GM19467 (cell line): ENCODE measurements at regions not wholly inside any gene's neighbourhood (a gene's known extent, or its start where the extent isn't known, plus 50 kb on each side); places are given as distances from the start of the nearest gene placed in this dataset.
"Not testable (repeated sequence)": the region's sequence is repeated elsewhere in the genome, so short reads cannot be mapped to it uniquely, and the experiment has no call there.

ENCODE experiments used
- ATAC-seq: cut with Tn5 transposase; IDR thresholded peaks from one replicate; pipeline ENCODE4 v1.9.1; 2021; ENCODE audit warnings: mild to moderate bottlenecking, moderate library complexity; ENCODE audit not compliant: unreplicated experiment

DNA sequence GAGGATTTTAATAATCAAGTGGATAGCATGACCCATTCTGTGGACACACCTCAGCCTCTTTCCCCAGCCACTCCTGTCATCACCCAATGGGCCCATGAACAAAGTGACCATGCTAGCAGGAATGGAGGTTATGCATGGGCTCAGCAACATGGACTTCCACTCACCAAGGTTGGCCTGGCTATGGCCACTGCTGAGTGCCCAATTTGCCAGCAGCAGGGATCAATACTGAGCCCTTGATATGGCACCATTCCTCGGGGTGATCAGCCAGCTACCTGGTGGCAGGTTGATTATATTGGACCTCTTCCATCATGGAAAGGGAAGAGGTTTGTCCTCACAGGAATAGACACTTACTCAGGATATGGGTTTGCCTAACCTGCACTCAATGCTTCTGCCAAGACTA lies 173.9 kb upstream of the C1orf87 start:
- not testable (repeated sequence) for ATAC-seq

DNA sequence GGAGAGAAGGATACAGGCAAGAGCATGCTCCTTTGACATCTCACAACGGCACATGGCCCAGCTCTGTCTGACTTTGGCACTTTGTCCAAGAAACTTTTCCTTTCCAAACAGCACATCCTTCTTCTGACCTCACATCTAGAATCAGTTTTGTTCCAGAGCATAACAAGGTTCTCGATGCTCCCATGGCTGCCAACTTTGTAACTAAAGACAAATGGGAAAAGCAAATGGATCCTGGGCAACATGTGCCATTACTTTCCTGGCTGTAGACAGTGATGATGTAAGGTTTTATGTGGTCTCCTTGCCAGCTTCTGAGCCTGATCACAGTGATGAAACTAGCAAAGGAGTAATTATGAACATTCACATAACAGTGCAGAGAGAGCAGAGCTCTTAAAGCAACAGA lies 171.8 kb upstream of the C1orf87 start:
- ATAC-seq, result no peak

DNA sequence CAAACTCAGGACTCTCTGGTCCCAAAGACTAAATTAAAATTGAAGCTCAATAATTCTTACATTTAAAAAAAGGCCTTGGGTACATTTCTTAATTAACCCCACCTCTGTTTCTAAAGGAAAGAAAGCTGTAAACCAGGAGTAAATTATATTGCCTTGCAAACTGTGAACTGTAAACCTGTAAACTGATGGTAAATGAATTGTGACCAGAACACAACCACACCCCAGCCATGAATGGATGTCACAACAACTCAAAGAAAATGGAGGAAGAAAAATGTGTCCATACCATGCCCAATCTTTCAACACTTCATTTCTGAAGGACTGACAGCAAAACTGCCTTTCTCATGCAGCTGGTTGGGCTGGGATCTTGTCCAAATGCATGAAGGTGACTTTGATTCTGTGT lies 171.3 kb upstream of the C1orf87 start:
- ATAC-seq, result no peak

DNA sequence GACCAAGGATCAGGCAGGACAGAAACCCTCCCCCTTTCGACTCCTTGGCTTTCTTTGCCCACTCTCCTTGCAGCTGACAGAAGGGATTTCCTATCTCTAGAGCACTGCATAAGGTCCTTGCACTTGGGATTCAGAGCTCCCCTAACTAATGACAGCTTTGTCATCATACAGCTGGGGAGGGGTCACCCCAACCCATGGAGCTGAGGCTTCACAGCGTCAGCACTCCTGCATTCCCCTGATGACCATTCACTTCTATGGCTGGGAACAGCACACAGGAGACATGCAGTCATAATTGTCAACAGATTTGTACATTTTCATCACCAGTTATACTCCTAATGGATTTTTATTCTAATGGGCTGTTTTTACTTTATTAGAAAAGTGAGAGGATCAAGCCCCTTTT lies 161.7 kb upstream of the C1orf87 start:
- no peak for ATAC-seq

DNA sequence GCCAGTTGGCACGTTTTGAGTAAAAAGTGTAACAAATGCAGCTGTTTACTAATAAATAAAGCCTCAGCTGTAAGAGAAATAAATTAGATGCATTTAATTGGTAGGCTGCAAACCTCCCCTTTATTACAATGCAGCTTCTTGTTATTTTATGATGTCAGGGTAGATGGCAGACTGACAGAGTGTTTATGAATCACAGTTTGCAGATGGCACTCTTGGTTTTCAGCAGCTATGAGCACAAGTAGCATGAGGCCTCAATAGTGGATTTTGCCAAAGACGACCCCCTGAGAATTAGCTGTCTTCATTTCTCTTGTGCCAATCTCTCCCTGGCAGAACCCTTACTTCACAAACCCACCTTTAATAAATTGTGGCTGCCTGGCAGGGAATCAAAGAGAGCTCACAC lies 161.2 kb upstream of the C1orf87 start:
- no peak for ATAC-seq

DNA sequence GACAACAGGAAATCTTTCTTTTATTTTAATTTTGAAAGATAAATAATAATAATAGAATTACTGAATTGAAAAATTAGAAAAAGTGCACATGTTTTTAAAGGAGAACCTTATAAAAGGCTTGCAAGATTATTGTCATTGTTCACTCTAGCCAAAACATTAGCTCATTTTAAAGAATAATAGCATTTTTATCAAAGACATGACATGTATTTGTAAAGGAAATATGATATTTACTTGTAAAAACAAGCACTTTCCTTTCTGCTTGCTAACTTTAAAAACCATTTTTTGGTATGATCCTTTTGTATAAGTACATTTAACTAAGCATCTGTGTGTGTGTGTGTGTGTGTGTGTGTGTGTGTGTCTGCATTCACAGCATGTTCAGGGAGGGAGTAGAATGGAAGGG lies 156.3 kb upstream of the C1orf87 start:
- no peak for ATAC-seq

DNA sequence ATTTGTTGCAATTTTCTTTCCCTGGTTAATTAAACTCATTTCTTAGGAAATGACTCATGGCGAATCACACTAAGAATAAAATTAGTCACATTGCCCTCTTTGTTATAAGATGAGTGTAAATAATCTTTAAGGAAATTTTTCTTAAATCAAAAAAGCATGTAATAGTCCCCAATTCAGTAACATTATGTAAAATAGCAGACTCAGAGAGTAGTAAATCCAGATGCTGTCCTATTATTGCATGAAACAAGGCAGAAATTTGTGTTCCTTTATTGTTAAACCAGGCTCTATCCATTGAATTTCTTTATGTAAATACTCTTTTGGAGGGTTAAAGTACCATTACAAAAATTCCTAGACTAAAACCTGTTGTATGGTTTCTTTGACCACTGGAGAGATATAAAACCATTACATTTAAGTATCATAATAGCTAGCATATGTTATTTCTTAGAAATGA lies 154.5 kb upstream of the C1orf87 start:
- no peak for ATAC-seq

DNA sequence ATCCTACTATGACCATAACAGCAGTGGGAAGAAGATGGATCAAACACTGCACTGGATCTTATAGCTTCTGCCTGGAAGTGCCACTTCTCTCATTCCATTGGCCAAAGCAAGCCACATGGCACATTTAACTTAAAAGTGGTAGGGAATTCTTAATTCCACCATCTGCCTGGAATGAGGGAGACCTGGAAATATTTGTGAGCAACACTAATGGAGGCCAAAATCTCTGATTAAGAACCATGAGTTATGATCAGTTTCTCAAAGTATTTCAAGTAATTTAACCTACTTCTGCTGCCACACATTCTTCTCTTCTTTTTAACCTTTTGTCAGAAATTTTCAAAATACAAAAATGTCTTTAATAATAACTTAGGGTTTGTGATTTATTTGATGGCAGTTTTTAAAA lies 154.0 kb upstream of the C1orf87 start:
- ATAC-seq, result no peak

DNA sequence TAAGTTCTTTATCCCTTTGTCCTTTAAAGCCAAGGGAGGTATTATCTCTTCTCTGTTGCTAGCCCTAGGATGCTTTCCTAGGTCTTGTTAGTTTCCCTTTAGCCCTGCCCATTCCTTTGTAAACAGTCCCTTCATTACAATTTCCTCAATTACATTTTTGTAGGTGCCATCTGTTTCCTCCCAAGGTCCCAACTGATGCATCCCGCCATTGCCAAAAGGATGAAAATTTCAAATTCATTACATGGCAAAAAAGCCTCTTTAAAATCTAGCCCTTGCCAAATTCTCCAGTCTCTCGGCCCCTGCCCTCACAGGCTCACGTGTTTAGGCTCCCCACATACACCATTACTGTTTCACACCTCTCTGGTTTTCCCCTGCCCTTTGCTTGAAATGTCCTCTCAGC lies 151.9 kb upstream of the C1orf87 start:
- ATAC-seq, result no peak

DNA sequence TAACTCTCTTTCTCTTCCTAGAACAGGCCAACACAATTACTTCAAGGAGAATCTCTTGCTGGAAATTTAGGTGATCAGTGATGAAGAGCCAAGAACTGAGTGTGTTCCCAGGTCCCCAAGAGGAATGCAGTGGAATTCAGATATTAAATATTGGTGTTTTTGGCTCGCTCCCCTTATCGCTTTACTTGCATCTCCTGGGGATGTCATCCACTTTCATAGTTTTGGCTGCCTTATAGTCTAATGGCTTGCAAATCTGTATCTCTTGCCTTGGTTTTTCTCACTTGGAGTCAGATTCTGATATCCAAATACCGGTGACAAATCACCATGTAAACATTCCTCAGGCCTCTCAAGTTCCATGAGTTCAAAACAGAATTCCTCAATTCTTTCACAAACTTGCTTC lies 151.0 kb upstream of the C1orf87 start:
- ATAC-seq, result no peak

DNA sequence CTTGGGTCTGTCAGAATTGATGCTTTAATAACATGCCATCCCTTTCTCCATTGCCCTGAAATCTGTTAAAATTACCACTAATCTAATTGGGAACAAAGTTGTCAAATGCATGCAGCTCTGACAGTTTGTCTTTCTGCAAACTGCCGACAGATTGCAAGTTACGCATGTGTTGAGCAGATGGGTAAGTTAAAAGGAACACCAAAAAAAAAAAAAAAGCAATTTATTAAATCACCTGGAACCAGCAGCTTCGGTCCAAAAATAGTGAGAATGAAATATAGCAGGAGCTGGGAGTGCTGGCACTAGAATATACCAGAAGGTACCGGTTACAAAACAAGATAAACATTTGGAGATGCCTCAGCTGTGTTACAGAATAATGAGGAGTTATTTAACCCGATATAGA lies 149.6 kb upstream of the C1orf87 start:
- no peak for ATAC-seq

DNA sequence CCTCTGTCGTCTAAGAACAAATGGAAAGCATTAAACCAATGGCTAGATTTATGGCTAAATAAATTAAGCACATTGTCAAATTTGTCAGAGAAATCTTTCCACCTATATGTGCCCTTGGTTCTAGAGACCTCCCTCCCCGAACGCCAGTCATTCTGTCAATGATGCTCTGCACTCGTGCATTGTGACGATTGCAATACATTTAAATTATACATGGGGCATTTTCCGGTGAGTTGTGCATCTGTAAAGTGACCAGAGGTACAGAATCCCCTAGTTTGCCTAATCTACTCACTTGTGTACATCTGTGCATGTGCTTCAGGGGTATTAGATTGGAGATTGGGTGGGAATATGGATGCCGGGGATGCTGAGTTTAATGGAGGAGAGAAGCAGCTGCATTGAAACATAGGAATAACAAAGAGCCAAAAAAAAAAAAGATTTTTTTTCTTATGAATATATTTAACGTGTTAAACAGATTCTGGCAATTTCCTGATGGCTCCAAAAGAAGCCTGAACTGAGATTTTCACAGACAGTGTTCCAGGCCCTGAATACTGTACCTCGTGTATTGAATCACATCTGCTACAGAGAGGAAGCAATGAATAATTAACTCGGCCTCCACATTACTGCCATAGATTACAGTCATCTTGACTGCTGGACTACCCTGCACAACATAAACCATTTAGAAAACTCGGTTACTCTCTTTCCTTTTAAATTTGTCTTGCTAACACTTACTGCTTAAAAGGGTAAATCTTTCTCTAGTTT lies 149.0 kb upstream of the C1orf87 start:
- ATAC-seq, result no peak

DNA sequence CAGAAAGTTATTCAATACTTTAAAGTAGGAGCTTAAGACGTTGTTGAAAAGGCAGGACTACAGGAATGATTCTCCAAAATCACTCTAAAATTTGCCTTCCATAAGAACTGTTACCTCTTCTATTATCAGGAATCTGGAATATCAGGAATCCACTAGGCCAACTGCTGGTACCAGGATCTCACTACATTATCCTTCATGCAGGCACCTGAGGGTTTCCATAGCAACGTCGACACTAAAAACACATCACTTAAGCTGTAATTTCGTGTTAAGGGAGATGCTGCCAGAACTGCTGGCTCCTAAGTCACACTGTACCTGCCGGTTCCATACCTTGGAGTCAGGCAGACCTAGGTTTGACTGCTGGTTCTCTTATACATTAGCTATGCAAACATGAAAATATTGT lies 139.7 kb upstream of the C1orf87 start:
- no peak for ATAC-seq

DNA sequence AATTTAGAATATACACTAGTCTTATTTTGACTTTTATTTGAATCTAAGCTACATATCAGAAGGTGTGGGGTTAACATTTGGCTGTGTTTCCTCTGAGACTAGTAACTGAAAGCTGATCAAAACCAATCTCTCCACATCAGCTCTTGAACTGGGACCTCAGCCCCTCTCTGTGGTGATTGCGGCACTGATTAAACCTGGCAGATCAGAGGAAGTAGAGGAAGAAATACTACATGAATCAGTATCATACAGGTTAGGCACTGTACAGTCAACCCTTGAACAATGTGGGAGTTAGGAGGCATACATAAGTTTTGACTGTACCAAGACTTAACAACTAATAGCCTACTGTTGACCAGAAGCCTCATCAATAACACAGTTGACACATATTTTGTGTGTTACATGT lies 122.5 kb upstream of the C1orf87 start:
- ATAC-seq, result no peak

DNA sequence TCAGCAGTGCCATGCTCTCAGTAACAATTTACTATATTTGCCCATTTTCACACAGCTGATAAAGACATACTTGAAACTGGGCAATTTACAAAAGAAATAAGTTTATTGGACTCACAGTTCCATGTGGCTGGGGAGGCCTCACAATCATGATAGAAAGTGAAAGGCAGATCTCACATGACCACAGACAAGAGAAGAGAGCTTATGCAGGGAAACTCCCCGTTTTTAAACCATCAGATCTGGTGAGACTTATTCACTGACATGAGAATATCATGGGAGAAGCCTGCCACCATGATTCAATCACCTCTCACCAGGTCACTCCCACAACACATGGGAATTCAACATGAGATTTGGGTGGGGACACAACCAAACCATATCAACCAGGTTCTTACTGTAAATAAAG lies 112.1 kb upstream of the C1orf87 start:
- ATAC-seq, result no peak

DNA sequence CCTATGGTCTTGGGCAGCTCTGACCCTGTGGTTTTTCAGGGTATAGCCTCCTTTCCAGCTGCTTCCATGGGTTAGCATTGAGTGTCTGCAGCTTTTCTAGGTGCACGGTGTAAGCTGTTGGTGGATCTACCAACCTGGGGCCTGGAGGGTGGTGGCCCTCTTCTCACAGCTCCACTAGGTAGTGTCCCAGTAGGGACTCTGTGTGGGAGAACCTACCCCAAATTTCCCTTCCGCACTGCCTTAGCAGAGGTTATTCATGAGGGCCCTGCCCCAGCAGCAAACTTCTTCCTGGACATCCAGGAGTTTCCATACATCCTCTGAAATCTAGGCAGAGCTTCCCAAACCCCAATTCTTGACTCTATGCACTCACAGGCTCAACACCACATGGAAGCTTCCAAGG lies 111.0 kb upstream of the C1orf87 start:
- ATAC-seq, result no peak

DNA sequence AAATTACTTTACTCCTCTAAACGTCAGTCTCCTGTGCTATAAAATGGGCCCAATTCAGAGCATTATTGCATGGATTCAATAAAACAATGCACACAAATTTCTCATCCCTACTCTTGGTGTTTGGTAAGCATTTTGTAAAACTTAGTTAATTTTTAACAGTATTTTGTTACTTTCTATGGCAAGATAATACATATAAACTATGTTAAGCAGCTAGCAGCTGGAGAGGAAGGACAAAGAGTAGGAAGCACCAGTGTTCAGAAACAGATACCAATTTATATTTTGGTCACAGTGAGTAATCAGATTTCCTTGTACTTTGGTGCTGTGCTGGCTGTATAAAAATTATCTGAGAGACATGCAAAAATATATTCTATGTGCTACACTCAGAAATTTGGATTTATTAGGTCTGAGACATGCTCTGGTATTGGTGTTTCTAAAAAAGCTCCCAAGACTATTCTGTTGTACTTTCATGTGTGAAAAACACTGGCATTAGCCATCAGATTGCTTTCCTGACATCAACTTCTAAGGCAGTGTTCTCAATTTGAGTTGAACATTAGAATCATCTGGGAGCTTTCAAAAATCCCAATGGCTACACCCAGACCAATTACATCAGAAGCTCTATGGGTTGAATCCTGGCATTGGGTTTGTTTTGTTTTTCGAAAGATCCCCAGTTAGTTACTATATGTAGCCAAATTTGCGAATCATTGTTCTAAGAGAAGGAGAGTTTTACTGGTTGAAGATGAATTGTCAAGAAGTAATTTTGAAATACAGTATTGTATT lies 100.3 kb upstream of the C1orf87 start:
- ATAC-seq, result no peak

DNA sequence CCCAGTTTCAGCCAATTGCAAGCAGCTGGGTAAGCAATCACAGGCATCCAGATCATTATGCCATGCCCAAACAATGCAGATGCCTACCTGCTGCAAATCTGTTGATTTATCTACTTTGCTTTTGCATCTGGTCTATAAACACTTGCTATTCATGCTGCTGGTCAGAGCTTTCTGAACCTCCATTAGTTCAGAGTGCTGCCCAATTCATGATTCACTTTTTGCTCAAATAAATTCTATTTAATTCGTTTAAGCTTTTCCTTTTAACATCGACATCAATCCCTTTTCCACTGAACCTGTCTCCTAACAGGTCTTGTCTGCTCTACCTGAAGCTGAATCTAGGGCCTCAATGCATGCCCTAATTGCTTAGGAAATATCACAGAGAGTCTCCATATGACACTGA lies 99.4 kb upstream of the C1orf87 start:
- ATAC-seq, result no peak

DNA sequence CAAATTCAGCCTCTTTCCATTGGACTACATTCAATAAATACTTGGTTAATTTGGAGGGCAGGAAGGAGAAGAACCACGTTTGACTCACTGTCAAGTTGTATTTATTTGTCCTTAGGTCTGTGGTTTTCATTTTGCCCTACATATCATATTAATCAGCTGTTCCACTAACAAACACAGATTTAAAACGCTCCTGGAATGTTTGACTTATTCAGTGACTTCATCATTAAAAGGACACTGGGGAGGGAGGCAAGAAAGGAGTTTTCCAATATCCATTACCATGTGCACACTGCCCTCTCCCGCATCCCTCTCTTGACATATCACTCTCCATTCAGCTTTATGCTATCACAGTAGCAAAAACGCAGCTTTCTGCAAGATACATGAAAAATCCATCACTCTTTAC lies 98.2 kb upstream of the C1orf87 start:
- ATAC-seq, result no peak

DNA sequence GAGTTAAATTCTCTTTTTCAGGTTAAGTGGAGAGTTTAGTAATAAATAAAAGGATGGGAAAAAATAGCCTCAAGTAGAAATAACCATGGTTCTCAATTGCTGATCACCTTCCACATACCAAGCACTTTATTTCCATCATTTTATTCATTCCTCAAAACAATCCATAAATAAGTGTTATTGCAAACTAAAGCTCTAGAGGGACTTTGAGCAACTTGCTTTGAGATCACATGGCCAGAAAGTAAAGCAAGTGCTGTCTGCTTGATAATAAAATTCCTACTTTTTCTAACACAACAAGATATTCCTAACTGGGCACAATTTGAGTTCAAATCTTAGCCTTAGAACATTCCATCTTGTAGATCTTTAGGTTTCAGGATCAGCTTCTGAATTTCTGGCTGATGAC lies 97.1 kb upstream of the C1orf87 start:
- no peak for ATAC-seq

DNA sequence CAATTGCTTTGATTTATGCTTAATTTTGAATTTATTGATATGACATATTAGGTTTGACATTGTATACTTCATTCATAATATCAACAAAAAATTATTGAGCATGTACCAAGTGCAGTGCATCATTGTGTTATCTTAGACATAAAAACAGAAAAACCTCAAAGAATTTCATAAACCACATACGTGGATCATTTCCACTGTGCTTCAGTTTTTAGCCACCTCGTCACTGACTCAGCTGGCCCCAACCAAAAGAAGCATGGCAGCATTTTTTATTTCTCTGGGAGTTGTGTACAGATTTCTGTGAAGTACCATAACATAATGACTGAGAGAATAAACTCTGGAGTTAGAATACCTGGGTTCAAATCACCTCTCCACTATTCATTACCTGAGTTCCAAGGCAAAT lies 95.6 kb upstream of the C1orf87 start:
- no peak for ATAC-seq

DNA sequence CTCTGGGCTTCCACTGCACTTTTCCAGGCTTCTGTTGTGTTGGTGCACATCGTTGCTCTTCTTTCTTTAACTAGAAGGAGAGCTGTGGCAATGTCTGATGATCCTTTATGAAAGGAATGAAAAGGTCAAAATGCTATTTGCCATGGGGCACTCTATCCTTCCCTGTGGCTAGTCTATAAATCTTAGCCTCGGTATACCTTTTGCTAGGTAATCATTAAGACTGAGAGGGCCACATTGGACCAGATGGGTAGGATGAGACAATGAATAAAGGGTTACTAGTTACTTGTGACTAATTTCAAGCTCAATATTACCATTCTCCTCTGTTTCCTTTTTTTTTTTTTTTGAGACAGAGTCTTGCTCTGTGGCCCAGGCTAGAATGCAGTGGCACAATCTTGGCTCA lies 89.4 kb upstream of the C1orf87 start:
- ATAC-seq, result no peak

DNA sequence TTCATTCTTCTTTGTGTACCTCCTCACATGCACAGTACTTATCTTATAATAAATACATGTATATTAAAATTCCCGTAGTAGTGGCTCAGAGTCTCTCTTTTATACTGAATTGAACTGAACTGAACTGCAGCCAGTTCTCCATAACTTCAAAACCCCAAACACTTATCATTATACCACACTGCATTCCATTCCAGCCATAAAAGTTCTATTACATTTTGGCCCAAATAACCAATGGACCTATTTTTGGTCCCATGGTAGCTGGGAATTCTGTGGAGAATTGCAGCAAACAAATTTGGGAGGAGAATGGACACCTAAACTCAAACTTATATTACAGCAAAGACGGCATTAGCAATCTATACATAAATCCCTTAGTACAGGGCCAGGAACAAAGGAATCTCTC lies 86.6 kb upstream of the C1orf87 start:
- ATAC-seq, result no peak
